Activated naive CD4-positive, alpha-beta T cell treated with anti-CD3 and anti-CD28 coated beads for 36 hours (primary cell): ENCODE measurements at regions not wholly inside any gene's neighbourhood (a gene's known extent, or its start where the extent isn't known, plus 50 kb on each side); places are given as distances from the start of the nearest gene placed in this dataset.

ENCODE experiments used
- CTCF ChIA-PET: fragments of 350-600 bp; sonication (Branson Sonifier 250); formaldehyde crosslinking; loops from one replicate; lab custom pipeline; 2021; ENCODE audit warnings: antibody characterized with exemption; lab: Charles Lee
- DNase-seq: peaks from one replicate; pipeline ENCODE4 v3.0.0-alpha.2; 2020
- H3K27ac Mint-ChIP-seq: one replicate; pipeline ENCODE4 v1.8.0; 2021; ENCODE audit warnings: mild to moderate bottlenecking, mixed read lengths
- H3K27me3 Mint-ChIP-seq: one replicate; pipeline ENCODE4 v1.8.0; 2021; ENCODE audit warnings: low read depth, mixed read lengths
- H3K36me3 Mint-ChIP-seq: one replicate; pipeline ENCODE4 v1.8.0; 2021; ENCODE audit warnings: low read depth, mixed read lengths
- H3K4me1 Mint-ChIP-seq: one replicate; pipeline ENCODE4 v1.8.0; 2021; ENCODE audit warnings: low read depth, mixed read lengths
- H3K4me3 Mint-ChIP-seq: one replicate; pipeline ENCODE4 v1.8.0; 2021; ENCODE audit warnings: mild to moderate bottlenecking, moderate library complexity, mixed read lengths
- H3K9me3 Mint-ChIP-seq: one replicate; pipeline ENCODE4 v1.8.0; 2021; ENCODE audit warnings: mixed read lengths
- intact Hi-C: fragments of 100-400 bp; cut with micrococcal nuclease; formaldehyde crosslinking; loops from one replicate; pipeline ENCODE4 v1.15.1; 2023

DNA sequence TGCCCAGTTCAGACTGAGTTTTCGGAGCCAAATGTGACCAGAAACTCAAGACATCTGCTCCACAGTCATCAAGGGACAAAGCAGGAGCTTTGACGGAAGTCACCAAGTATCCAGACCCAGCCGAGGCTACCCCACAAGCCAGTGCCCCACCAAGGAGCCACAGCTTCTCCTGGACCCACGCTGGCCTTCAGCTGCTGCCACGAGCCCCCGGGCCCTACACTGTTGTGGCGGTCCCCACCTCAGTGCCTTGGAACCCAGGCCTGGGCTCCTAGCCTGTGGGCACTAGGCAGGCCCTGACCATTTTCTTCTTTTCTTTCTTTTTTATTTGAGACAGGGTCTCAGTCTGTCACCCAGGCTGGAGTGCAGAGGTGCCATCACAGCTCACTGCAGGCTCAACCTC, 82.1 kb upstream of the NKX1-1 start:
- no peak overlapping the region for H3K4me3 Mint-ChIP-seq
- peaks cover 23% of the 10 kb centered on the region for H3K9me3 Mint-ChIP-seq
- CTCF ChIA-PET = no interaction called here
- H3K36me3 Mint-ChIP-seq = peaks cover 8% of the 10 kb centered on the region
- no peak for DNase-seq
- no peaks in the 10 kb centered on the region for H3K4me1 Mint-ChIP-seq
- H3K27ac Mint-ChIP-seq = no peak overlapping the region
- intact Hi-C loops = no loop called here
- H3K27me3 Mint-ChIP-seq = peaks cover 7% of the 10 kb centered on the region

DNA sequence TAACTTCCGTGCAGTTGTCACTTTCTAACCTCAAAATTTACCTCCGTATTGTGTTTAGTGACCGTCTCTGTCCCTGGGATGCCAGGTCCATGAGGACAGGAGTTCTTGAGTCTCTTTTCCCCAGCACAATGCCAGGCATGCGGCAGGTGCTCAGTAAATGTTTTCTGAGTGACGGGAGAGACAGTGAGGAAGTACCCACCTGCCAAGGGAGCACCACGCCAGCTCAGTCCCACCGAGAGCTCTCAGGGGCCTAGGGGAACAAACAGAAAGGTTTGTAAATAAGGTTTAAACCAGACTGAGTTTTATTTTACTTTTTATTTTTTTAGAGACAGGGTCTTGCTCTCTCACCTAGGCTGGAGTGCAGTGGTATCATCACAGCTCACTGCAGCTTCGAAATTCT, 81.5 kb upstream of the NKX1-1 start:
- DNase-seq = no peak
- intact Hi-C loops = no loop called here
- Mint-ChIP-seq H3K4me1 (no peaks in the 10 kb centered on the region), H3K27me3 (peaks cover 7% of the 10 kb centered on the region), H3K27ac (no peak overlapping the region), H3K9me3 (peaks cover 23% of the 10 kb centered on the region), H3K4me3 (no peak overlapping the region), H3K36me3 (peaks cover 8% of the 10 kb centered on the region)
- CTCF ChIA-PET = no interaction called here

DNA sequence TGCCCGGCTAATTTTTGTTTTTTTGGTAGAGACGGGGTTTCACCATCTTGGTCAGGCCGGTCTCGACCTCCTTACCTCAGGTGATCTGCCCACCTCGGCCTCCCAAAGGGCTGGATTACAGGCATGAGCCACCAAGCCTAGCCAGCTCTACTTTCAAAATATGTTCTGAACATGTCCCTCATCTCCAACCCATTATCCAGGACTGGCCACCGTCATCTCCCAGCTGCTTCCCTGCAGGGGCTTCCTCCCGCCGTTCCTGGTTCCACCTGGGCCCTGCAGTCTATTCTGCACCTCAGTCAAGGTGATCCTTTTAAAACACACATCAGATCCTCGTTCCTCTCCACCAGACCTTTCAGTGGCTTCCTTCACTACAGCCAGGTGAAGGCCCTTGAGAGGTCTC, 80.9 kb upstream of the NKX1-1 start:
- CTCF ChIA-PET = interaction anchor here (0.7 to 1.1 kb wide), 2 partner anchors 61 to 215 kb away, joined by 3 read pairs; no protein-coding TSS in a partner anchor
- Mint-ChIP-seq H3K4me3 (no peak overlapping the region), H3K4me1 (no peaks in the 10 kb centered on the region), H3K9me3 (peaks cover 23% of the 10 kb centered on the region), H3K27me3 (peaks cover 7% of the 10 kb centered on the region), H3K27ac (no peak overlapping the region), H3K36me3 (peaks cover 8% of the 10 kb centered on the region)
- DNase-seq = no peak
- intact Hi-C loops = no loop called here

DNA sequence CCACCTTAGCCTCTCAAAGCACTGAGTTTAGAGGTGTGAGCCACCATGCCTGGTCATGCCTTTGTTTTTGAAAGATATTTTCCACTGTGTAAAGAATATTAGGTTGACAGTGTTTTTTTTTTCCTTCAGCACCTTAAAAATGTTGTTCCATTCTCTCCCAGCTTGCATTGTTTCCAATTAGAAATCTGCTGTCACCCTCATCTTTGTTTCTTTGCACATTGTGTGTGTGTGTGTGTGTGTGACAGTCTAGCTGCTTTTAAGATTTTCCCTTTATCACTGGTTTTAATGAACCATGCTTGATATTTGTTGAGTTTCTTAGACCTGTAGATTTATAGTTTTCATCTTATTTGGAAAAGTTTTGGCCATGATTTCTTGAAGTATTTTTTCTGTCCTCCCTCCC, 79.0 kb upstream of the NKX1-1 start:
- CTCF ChIA-PET = no interaction called here
- Mint-ChIP-seq H3K9me3 (peaks cover 29% of the 10 kb centered on the region), H3K4me1 (no peaks in the 10 kb centered on the region), H3K27ac (no peak overlapping the region), H3K4me3 (no peak overlapping the region), H3K27me3 (peaks cover 7% of the 10 kb centered on the region), H3K36me3 (peaks cover 8% of the 10 kb centered on the region)
- DNase-seq = no peak
- intact Hi-C loops = no loop called here

DNA sequence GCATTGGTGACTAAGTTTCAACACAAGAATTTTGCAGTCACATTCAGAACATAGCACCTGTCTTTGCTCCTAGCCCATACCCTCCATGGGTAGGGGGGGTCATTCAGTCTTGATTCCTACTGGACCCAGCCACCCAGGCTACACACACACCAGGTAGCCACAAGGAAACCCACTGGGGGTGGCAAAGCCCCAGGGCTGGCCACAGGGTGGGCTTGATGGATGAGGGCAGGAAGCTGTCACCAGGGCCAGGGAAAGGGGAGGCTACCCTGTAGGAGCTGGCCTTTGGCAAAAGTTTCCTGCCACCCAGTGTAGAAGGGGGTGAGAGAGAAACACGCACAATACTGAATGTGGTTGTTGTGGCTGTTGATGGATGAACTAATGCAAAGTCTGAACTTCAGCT, 74.5 kb upstream of the NKX1-1 start:
- H3K27me3 Mint-ChIP-seq = peaks cover 7% of the 10 kb centered on the region
- H3K9me3 Mint-ChIP-seq = peaks cover 18% of the 10 kb centered on the region
- CTCF ChIA-PET = interaction anchor here (0.7 kb wide), 2 partner anchors 124 to 125 kb away, joined by 3 to 4 read pairs; no protein-coding TSS in a partner anchor
- intact Hi-C loops = no loop called here
- H3K27ac Mint-ChIP-seq = no peak overlapping the region
- H3K36me3 Mint-ChIP-seq = peaks cover 4% of the 10 kb centered on the region
- H3K4me3 Mint-ChIP-seq = no peak overlapping the region
- no peak for DNase-seq
- H3K4me1 Mint-ChIP-seq = no peaks in the 10 kb centered on the region

DNA sequence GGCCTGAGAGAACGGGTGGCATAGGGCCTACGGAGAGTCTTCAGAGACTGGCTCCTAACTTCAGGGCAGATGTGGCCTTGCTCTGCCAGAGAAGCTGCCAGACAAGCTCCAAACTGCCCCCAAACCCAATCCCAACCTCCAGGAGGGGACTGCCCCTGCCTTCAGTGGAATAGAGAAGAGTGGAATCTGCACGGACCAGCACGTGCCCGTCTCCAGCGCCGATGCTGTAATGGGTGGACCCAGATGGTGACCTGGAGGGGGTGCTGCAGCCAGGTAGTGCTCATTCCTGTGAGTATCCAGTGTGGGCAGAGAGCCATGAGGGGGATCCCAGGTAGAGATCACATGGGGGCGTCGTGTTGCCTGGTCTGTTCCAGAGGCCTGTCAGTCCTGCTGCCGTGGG, 73.2 kb upstream of the NKX1-1 start:
- no peak overlapping the region for H3K27ac Mint-ChIP-seq
- no peak overlapping the region for H3K4me3 Mint-ChIP-seq
- no peaks in the 10 kb centered on the region for H3K36me3 Mint-ChIP-seq
- DNase-seq = no peak
- peaks cover 6% of the 10 kb centered on the region for H3K27me3 Mint-ChIP-seq
- no peaks in the 10 kb centered on the region for H3K4me1 Mint-ChIP-seq
- peaks cover 8% of the 10 kb centered on the region for H3K9me3 Mint-ChIP-seq
- intact Hi-C loops = no loop called here
- CTCF ChIA-PET = no interaction called here

DNA sequence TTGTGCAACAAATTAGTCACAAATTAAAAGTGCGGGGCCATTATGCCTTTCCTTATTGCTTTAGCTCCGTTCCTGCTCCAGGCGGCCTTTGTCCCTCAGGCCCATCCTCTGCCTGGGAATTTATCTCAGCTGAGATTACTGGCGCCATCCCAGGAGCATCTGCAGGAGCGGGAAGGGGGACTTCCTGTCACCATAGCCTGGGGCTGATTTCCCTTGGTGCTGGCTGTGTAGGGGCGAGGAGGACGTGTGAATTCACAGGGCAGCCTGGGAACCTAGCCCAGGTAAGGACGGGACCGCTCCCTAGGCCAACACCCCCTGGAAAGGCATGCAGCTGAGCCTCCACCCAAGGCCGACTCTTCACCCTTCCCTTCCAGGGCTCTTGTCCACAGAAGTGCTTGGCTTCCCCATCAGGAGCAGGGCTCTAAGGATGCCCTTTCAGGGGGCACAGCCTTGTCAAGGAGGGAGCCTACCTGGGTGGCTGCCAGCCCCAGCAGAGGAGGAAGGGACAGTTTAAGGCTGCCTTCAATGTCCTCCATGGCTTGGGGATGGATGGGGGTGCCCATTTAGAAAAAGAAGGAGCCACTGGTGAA, 72.6 kb upstream of the NKX1-1 start:
- no peak for DNase-seq
- H3K4me3 Mint-ChIP-seq = no peak overlapping the region
- H3K36me3 Mint-ChIP-seq = no peaks in the 10 kb centered on the region
- no peak overlapping the region for H3K27ac Mint-ChIP-seq
- H3K4me1 Mint-ChIP-seq = no peaks in the 10 kb centered on the region
- peaks cover 7% of the 10 kb centered on the region for H3K9me3 Mint-ChIP-seq
- intact Hi-C loops = no loop called here
- CTCF ChIA-PET = no interaction called here
- H3K27me3 Mint-ChIP-seq = peaks cover 5% of the 10 kb centered on the region

DNA sequence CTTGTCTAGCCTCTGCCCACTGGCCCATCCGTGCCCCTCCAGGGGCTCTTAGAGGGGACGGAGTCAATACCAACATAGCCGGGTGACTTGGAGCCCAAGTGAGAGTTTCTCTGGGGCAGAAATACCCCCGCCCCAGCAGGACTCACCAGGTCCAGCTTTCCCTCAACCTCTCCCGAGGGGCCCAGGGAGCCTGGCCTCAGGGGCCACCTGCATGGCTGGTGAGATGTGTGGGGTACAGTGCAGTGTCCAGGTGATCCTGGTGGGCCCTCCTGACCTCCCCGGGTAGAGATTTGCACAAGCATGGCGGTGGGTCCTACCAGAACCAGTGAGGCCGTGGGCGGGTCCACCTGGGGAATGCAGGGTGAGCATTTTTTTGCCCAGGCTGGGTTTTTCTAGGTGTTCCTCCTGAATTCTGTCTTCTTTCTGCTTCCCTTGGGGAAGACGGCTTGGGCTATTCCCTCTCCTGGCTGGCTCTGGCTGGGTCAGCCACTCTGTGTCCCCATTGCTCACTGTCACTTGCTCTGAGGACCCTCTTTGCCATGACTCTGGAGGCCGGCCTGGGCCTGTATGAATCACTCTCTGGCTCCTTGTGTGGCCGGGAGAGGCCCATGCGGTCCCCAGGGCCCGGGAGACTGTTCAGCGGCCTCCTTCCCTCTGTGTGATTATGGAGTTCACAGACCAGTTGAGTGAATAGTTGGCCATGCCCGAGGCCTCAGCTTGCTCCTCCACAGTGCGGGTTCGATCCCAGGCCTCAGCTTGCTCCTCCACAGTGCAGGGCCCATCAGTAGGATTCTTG, 71.0 kb upstream of the NKX1-1 start:
- CTCF ChIA-PET = no interaction called here
- intact Hi-C loops = no loop called here
- H3K27me3 Mint-ChIP-seq = peaks cover 10% of the 10 kb centered on the region
- no peak overlapping the region for H3K4me3 Mint-ChIP-seq
- DNase-seq = no peak
- no peaks in the 10 kb centered on the region for H3K4me1 Mint-ChIP-seq
- H3K36me3 Mint-ChIP-seq = no peaks in the 10 kb centered on the region
- H3K9me3 Mint-ChIP-seq = peaks cover 7% of the 10 kb centered on the region
- H3K27ac Mint-ChIP-seq = no peak overlapping the region

DNA sequence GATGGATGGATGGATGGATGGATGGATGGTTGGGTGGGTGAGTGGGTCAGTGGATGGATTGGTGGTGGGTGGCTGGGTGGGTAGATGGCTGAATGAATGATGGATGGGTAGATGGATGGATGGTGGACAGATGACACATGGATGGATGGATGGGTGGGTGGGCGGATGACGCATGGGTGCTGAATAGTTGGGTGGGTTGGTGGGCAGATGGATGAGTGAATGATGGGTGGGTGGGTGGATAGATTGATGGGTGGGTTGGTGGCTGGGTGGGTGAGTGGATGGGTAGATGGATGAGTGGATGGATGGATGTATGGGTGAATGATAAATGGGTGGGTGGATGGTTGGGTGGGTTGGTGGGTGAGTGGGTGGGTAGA, 69.9 kb upstream of the NKX1-1 start:
- Mint-ChIP-seq H3K36me3 (no peaks in the 10 kb centered on the region), H3K9me3 (peaks cover 6% of the 10 kb centered on the region), H3K4me3 (no peak overlapping the region), H3K27me3 (peaks cover 10% of the 10 kb centered on the region), H3K4me1 (no peaks in the 10 kb centered on the region), H3K27ac (no peak overlapping the region)
- CTCF ChIA-PET = no interaction called here
- intact Hi-C loops = no loop called here
- no peak for DNase-seq

DNA sequence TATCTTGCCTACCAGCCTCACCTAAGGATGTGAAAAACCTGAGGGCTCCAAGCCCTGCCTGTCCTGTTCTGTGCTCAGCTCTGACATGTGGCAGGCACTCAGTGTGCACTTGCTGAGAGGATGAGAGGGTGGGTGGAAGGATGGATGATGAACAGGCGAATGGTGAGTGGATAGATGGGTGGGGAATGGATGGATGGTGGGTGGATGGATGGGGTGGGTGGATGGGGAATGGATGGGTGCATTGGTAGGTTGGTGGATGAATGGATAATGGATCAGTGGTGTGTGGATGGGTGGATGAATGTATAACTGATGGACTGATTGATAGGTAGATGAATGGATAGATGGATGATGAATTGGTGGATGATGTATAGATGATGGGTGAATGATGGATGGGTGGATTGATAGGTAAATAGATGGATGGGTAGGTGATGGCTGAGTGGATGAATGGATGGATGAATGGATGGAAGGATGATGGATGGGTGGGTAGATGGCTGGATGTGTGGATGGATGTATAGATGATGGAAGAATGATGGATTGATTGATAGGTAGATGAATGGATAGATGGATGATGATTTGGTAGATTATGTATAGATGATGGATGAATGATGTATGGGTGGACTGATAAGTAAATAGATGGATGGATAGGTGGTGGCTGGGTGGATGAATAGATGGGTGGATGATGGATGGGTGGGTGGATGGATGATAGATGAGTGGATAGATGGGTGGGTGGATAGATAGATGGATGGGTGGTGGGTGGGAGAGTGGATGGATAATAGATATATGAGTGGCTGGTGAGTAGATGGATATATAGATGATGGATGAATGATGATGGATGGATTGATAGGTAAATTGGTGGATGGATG, 69.3 kb upstream of the NKX1-1 start:
- H3K9me3 Mint-ChIP-seq = peaks cover 3% of the 10 kb centered on the region
- H3K27ac Mint-ChIP-seq = no peak overlapping the region
- CTCF ChIA-PET = no interaction called here

DNA sequence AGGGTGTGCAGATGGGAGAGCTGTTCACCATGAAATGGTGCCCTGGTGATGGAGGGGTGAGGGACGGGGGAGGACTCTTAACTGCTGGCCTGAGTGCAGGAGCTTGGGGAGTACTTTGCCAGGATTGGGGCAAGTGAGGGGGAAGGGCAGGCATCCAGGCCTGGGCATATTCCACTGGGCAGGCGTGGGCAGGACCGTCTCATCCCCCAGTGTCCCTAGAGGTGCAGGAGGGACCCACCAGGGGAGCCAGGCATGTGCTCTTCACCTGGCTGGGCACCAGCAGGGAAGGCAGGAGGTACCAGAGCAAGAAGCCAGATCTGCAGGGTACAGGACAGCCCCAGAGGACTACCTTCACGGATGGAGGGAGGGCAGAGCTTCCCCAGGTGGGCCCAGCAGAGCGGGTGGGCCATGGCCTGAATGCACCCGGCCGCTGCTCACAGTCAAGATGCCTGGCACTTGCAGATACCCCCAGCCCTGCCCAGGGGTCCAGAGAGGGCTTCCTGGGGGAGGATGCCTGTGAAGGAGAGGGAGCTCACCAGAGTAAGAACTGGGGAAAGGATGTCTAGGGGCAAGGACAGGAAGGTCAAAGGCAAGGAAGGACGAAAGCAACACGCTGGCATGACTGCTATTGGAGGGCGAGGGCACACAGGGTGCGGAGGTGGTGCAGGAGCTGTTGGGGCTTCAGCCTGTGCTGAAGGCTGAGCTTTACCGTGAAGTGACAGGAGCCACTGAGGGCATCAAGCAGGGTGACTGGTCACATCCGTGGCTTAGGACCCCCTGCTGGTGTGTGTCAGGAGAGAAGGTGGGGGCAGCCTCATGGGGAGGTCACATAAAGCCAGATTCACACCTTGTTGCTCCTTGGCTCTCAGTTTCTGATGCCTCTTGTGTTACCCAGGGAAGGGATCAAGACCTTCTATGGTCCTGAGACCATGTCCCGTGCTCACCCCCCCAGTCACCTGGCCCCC, 68.2 kb upstream of the NKX1-1 start:
- no peak for DNase-seq
- CTCF ChIA-PET = interaction anchor here (0.6 kb wide), 1 partner anchor 164 kb away, joined by 3 read pairs; no protein-coding TSS in a partner anchor
- intact Hi-C loops = no loop called here
- Mint-ChIP-seq H3K36me3 (no peaks in the 10 kb centered on the region), H3K27ac (no peak overlapping the region), H3K27me3 (peaks cover 13% of the 10 kb centered on the region), H3K4me1 (no peaks in the 10 kb centered on the region), H3K9me3 (no peaks in the 10 kb centered on the region), H3K4me3 (no peak overlapping the region)

More for the DNA sequence above, 69.3 kb upstream of the NKX1-1 start:
- no peak overlapping the region for H3K4me3 Mint-ChIP-seq
- intact Hi-C loops = no loop called here
- no peaks in the 10 kb centered on the region for H3K4me1 Mint-ChIP-seq
- DNase-seq = no peak
- peaks cover 10% of the 10 kb centered on the region for H3K27me3 Mint-ChIP-seq
- H3K36me3 Mint-ChIP-seq = no peaks in the 10 kb centered on the region

DNA sequence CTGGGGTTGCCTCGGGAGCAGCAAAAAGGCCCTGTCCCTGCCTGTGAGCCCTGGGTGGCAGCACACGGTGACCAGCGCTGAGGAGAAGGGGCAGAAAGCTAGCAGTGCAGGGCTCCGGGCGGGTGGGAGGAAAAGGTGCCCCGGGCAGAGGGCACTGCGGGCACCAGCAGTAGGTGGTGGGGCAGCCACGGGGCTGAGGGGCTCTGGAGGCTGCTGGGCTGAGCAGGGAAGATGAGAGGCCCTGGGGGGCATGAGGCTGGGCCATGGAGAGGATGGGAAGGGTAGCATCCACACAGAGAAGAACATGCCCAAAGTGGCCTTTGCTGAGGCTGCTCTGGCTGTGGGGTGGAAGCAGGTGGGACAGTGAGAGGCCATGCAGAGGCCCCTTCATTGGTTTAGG, 67.5 kb upstream of the NKX1-1 start:
- no peaks in the 10 kb centered on the region for H3K36me3 Mint-ChIP-seq
- no peak overlapping the region for H3K27ac Mint-ChIP-seq
- no peaks in the 10 kb centered on the region for H3K4me1 Mint-ChIP-seq
- no peak overlapping the region for H3K4me3 Mint-ChIP-seq
- H3K27me3 Mint-ChIP-seq = peaks cover 13% of the 10 kb centered on the region
- intact Hi-C loops = no loop called here
- CTCF ChIA-PET = no interaction called here
- no peaks in the 10 kb centered on the region for H3K9me3 Mint-ChIP-seq
- DNase-seq = no peak
